HG03439 (cell line): ENCODE measurements at regions not wholly inside any gene's neighbourhood (a gene's known extent, or its start where the extent isn't known, plus 50 kb on each side); places are given as distances from the start of the nearest gene placed in this dataset.
"Not testable (repeated sequence)": the region's sequence is repeated elsewhere in the genome, so short reads cannot be mapped to it uniquely, and the experiment has no call there.

Source experiments
- ATAC-seq: cut with Tn5 transposase; IDR thresholded peaks from one replicate; pipeline ENCODE4 v1.9.1; 2021; ENCODE audit warnings: mild to moderate bottlenecking, moderate library complexity; ENCODE audit not compliant: unreplicated experiment

GRCh38 chr6:4341078-4341797 lies 205.9 kb upstream of the ECI2 start:
- no peak for ATAC-seq

DNA sequence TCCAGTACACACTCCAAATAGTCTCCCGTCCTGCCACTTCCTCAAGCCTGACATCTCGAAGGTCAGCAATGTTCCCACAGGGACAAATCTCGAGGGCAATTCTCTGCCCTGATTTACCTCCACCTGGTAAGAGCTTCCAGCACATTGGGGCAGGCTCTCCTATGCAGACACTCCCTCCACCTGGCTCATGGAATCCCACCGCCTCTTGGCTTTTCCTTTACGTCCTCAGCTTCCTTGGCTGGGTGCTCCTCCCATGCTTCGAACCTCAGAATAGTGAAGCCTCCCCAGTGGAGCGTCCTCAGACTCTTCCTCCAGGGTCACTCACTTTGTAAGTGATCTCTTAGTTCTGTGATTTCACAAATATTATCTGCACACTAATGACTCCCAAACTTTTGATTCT lies 205.2 kb upstream of the ECI2 start:
- ATAC-seq = no peak

GRCh38 chr6:4338884-4339283 lies 203.5 kb upstream of the ECI2 start:
- no peak for ATAC-seq

DNA sequence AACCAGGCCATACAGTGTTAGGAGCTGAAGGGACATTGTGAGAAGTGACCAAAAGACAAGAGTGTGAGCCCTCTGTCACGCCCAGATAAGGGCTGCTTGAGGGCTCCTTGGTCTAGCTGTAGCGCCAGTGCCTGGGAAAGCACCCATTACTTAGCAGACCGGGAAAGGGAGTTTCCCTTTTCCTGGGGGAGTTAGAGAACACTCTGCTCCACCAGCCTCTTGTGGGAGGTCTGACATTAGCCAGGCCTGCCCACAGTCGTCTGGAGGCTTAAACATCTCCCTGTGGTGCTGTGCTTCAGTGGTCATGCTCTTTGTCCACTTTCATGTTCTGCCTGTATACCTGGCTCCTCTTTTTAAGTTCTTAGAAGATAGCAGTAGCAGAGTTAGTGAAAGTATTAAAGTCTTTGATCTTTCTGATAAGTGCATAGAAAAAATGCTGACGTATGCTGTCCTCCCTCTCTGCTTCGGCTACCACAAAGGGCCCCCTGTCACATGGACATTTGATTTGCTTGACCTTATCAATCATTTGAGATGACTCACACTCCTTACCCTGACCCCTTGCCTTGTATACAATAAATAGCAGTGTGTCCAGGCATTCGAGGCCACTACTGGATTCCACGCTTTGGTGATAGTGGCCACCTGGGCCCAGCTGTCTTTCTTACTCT lies 201.5 kb upstream of the ECI2 start:
- ATAC-seq = no peak

DNA sequence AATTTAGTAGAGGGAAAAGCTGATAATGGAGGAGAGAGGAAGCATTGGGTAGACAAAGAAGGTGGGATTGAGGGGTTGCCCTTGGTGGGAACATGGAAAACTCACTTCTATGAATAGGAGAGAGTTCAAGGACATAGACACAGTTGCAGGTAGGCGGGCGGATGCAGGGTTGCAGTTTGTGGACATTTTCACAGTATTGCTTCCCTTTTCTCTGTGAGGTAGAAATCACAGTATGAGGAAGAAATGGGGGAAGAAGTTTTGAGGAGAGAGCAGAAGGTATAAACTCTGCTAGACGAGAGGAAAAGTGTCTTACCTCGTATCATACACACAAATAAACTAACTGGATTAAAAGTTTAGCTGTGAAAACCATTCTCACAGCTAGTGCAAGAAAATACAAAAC lies 200.7 kb upstream of the ECI2 start:
- ATAC-seq = no peak

GRCh38 chr6:4334158-4334740 lies 198.9 kb upstream of the ECI2 start:
- ATAC-seq = not testable (repeated sequence)

DNA sequence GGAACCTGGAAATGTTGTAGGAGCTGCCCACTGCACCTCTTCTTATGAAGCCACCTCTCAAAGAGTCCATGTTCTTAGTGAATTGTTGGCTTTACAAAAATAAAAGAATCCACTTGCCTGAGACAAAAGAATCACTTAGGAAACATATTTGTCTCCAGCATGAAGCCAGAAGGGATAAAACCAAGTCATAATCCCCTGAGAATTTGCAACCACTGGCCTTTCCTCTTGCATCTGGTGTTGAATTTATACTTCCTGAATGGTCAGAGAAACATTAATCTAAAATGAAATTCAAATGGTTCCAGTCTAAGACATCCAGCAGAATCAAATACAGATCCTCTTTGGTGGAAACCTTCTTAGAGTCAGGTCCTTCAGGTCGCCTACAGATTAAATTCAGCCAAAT lies 192.5 kb upstream of the ECI2 start:
- no peak for ATAC-seq

- no peak for ATAC-seq
Observed at GRCh38 chr6:4324746-4325145, 189.4 kb upstream of the ECI2 start.

- ATAC-seq = no peak
Observed at GRCh38 chr6:4323322-4323721, 187.9 kb upstream of the ECI2 start.

- no peak for ATAC-seq
Observed at GRCh38 chr6:4322846-4323309, 187.5 kb upstream of the ECI2 start.

- ATAC-seq = no peak
Observed at GRCh38 chr6:4322134-4322845, 186.9 kb upstream of the ECI2 start.

GRCh38 chr6:4320860-4321259 lies 185.5 kb upstream of the ECI2 start:
- ATAC-seq = no peak

DNA sequence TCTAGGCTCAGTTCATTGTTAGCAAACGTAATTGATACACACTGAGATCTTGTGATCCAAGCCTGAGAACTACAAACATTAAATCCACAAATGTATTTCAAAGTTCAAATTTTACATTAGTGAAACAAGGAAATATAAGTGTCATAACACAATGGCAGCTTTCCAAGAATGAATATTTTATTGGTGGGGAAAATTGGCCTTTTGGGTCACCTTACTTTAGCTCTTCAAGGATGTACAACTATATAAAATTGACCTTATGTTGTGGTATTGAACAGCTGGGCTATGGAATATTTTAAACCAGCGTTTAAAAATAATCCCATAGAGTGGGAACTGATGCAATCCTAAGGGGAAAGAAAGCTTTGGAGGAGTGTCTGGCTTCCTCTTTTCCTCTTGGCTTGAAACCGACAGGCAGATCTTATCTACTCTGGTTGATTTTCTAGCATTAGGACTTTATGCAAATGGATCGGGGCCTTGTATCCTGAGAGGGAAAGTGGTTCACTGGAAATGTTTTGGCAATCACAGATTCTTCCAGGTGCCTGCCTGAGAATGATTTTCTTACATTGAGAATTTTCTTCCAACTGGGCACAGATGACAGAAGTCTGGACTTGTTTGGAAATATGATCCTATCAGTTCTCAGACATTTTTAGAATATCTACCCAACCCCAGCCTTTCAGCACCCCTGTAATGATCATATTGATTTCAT lies 184.8 kb upstream of the ECI2 start:
- ATAC-seq = no peak

DNA sequence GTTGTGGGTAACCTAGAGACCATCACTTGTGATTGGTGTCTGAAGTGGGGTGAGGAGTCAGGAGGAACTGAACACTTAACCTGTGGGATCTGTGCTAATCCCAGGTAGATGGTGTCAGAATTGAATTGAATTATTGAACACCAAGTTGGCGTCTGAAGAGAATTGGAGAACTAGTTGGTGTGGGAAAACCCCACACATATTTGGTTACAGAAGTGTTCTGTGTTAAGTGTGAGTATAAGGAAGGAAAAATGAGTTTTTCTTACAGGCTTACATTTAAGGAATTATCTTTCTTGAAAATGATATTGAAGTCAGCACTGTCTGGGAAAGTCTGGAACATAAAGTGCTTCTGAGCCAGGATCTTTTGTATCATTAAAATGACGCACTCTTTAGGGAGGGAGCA lies 182.9 kb upstream of the ECI2 start:
- no peak for ATAC-seq

GRCh38 chr6:4316867-4317400 lies 181.6 kb upstream of the ECI2 start:
- ATAC-seq = no peak

GRCh38 chr6:4314201-4314707 lies 178.9 kb upstream of the ECI2 start:
- no peak for ATAC-seq

- ATAC-seq = no peak
Observed at GRCh38 chr6:4313044-4313686, 177.8 kb upstream of the ECI2 start.

DNA sequence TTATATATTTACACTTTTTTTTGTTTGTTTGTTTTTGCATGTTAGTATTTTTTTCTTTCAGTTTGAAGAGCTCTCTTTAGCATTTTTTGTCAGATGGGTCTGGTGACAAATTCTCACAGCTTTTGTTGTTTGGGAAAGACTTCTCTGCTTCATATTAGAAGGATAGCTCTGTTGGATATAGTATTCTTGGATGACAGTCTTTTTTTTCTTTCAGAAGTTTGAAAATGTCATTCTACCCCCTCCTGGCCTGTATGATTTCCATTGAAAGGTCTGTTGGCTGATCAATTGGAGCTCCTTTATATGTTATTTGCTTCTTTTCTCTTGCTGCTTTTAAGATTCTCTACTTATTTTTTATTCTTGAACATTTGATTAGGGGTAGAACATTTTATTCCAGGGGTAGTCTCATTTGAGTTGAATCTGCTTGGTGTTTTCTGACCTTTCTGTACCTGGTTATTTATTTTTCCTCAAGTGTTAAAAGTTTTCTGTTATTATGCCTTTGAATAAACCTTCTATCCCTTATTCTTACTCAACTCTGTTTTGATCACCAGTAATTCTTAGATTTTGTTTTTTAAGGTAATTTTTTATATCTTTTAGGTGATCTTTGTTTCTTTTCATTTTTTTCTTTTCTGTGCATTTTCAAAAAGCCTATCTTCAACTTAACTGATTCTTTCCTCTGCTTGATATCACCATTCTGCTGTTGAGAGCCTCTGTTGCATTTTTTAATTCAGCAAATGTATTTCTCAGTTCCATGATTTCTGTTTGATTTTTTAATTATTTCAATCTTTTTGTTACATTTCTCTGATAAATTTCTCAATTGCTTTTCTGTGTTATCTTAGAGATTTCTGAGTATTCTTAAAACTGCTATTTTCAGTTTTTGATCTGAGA lies 176.8 kb upstream of the ECI2 start:
- ATAC-seq = no peak

- no peak for ATAC-seq
Observed at GRCh38 chr6:4309540-4309939, 174.2 kb upstream of the ECI2 start.
